GM12892 (cell line): ENCODE measurements at regions not wholly inside any gene's neighbourhood (a gene's known extent, or its start where the extent isn't known, plus 50 kb on each side); places are given as distances from the start of the nearest gene placed in this dataset.

Source experiments
- POLR2A ChIP-seq: IDR thresholded peaks from 2 replicates; pipeline ENCODE4 v1.6.1; 2011; ENCODE audit warnings: low read depth, low read length, control low read depth
- POLR2AphosphoS5 ChIP-seq: IDR thresholded peaks from 2 replicates; pipeline ENCODE4 v1.6.1; 2011; ENCODE audit warnings: low read depth, low read length, control low read depth

DNA sequence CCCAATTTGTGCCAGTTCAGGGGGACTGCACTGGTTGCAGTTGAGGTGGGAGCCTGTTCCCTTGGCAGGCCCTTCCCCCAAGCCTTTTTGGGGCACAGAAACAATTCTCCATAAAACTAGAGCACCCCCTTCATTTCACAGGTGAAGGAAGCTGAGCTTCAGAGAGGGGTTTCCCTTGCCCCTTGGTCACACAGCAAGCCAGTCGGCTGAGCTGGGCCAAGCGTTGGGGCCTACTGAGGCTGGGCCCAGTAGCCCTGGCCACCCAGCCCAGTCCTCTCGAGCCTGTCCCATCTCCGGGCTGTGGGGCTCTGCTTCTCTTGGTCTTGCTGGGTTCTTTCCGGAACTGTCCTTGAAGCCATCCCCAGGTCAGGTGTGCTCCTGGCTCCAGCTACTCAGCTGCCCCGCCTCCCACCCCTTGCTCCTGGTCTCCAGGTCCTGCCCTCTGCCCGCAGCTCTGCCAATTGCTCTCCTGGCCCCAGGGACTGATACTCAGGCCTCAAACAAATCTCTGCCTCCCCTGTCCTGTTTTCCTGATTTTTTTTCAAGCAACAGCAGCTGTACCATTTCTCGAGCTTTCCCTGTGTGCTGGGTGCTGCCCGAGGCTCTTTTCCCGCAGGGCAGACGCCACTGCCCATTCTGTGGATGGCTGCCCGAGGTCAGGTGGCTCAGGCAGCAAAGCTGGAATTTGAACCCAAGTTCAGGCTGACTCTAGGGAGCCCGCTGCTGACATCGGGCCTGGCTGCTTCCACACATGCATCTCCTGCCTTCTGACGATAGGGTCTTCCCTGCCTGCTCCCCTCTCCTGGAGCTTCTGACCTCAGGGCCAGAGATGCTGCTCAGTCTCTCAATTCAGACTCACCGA lies 87.4 kb upstream of the NKD1 start:
- TF ChIP-seq POLR2A (no peak), POLR2AphosphoS5 (no peak)
